GM18511 (cell line): ENCODE measurements at regions not wholly inside any gene's neighbourhood (a gene's known extent, or its start where the extent isn't known, plus 50 kb on each side); places are given as distances from the start of the nearest gene placed in this dataset.

ENCODE experiments used
- ATAC-seq: cut with Tn5 transposase; IDR thresholded peaks from one replicate; pipeline ENCODE4 v1.9.1; 2021; ENCODE audit warnings: mild to moderate bottlenecking, moderate library complexity; ENCODE audit not compliant: unreplicated experiment

GRCh38 chr22:49239264-49240015 is 588.2 kb downstream of the BRD1 start:
- no peak for ATAC-seq

- no peak for ATAC-seq
Measured at GRCh38 chr22:49238181-49239141, 589.2 kb downstream of the BRD1 start.

GRCh38 chr22:49237703-49238102 is 590.0 kb downstream of the BRD1 start:
- ATAC-seq: no peak

- ATAC-seq: no peak
Measured at GRCh38 chr22:49237279-49237678, 590.4 kb downstream of the BRD1 start.

GRCh38 chr22:49236541-49237075 is 591.1 kb downstream of the BRD1 start:
- no peak for ATAC-seq

- no peak for ATAC-seq
Measured at GRCh38 chr22:49235463-49236300, 592.0 kb downstream of the BRD1 start.

- ATAC-seq: no peak
Measured at GRCh38 chr22:49234459-49234858, 593.2 kb downstream of the BRD1 start.

- ATAC-seq: no peak
Measured at GRCh38 chr22:49233507-49234100, 594.1 kb downstream of the BRD1 start.

- no peak for ATAC-seq
Measured at GRCh38 chr22:49232319-49233067, 595.2 kb downstream of the BRD1 start.

GRCh38 chr22:49230194-49230577 is 597.5 kb downstream of the BRD1 start:
- ATAC-seq: no peak

- ATAC-seq: no peak
Measured at GRCh38 chr22:49229483-49230193, 598.0 kb downstream of the BRD1 start.

- no peak for ATAC-seq
Measured at GRCh38 chr22:49228431-49229037, 599.1 kb downstream of the BRD1 start.

GRCh38 chr22:49227670-49228069 is 600.0 kb downstream of the BRD1 start:
- ATAC-seq: no peak

GRCh38 chr22:49226096-49226495 is 601.6 kb downstream of the BRD1 start:
- ATAC-seq: no peak

GRCh38 chr22:49224243-49224642 is 603.4 kb downstream of the BRD1 start:
- no peak for ATAC-seq

- ATAC-seq: no peak
Measured at GRCh38 chr22:49218142-49218541, 609.5 kb downstream of the BRD1 start.

GRCh38 chr22:49216579-49216978 is 611.1 kb downstream of the BRD1 start:
- ATAC-seq: no peak

GRCh38 chr22:49215840-49216239 is 611.8 kb downstream of the BRD1 start:
- ATAC-seq: no peak

GRCh38 chr22:49214976-49215375 is 612.7 kb downstream of the BRD1 start:
- no peak for ATAC-seq
